ENCODE measurements at regions not wholly inside any gene's neighbourhood (a gene's known extent, or its start where the extent isn't known, plus 50 kb on each side); places are given as distances from the start of the nearest gene placed in this dataset.
"Not testable (repeated sequence)": the region's sequence is repeated elsewhere in the genome, so short reads cannot be mapped to it uniquely, and the experiment has no call there.

GRCh38 chr5:90224342-90224741 is 185.2 kb downstream of the CETN3 start:
- Histone ChIP-seq H3K27me3 (ENCODE audit: low read depth) (no peaks in the 10 kb centered on the region), H3K36me3 (no peaks in the 10 kb centered on the region), H3K4me1 (no peaks in the 10 kb centered on the region), H3K9me3 (replicated peaks) (no peaks in the 10 kb centered on the region), H3K4me3 (no peak overlapping the region), H3K27ac (replicated peaks) (no peak overlapping the region)
- no peak for TF ChIP-seq CTCF (IDR thresholded peaks at IDR 0.05; ENCODE audit: borderline replicate concordance)
- intact Hi-C loops (cut with micrococcal nuclease), result no loop called here
- no peak for DNase-seq

DNA sequence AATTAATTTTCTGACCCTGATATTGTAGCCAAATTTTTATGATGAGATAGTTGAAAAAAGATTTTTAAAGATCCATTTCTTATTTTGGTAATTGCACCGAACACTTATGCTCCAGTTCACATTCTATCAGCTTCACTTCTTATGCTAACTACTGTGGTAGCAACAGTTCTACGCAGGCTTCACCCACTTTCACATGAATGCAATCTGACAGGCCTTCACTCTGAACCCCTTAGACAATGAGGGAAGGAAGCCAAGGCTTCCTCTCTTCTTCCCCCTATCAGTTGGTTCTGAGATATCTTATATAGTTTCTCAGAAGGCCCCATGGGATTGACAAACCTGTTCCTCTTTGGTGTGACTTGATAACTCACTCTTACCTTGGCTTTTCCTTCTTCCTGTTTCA is 185.8 kb downstream of the CETN3 start:
- intact Hi-C loops (cut with micrococcal nuclease), result no loop called here
- H3K27me3 ChIP-seq (ENCODE audit: low read depth), result no peaks in the 10 kb centered on the region

DNA sequence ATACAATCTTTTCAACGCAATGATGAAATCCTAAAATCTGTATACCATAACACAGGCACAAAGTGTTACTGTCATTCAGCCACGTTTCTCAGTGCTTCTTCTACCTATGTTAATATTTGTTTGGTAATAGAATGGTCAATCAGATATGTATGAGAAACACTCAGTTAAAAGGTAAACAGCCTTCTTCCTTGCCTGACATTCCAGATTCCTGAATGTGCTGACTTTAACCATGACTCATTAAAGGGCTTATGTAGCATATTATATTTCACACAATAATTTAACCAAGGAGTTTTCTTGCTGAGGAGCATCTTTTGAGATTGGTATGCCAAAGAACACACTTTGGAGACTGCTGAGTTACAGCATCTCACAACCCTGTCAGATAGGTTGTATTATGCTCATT is 187.6 kb downstream of the CETN3 start:
- Histone ChIP-seq H3K27ac (replicated peaks) (no peak overlapping the region), H3K9me3 (replicated peaks) (peaks cover 13% of the 10 kb centered on the region), H3K36me3 (no peaks in the 10 kb centered on the region), H3K27me3 (ENCODE audit: low read depth) (no peaks in the 10 kb centered on the region), H3K4me1 (no peaks in the 10 kb centered on the region), H3K4me3 (no peak overlapping the region)
- TF ChIP-seq CTCF (IDR thresholded peaks at IDR 0.05; ENCODE audit: borderline replicate concordance), result no peak
- DNase-seq, result no peak
- intact Hi-C loops (cut with micrococcal nuclease), result no loop called here

More for the DNA sequence above, 185.8 kb downstream of the CETN3 start:
- no peak for DNase-seq
- no peak overlapping the region for H3K27ac ChIP-seq (replicated peaks)
- no peak overlapping the region for H3K4me3 ChIP-seq
- no peaks in the 10 kb centered on the region for H3K36me3 ChIP-seq
- no peaks in the 10 kb centered on the region for H3K4me1 ChIP-seq
- no peak for TF ChIP-seq CTCF (IDR thresholded peaks at IDR 0.05; ENCODE audit: borderline replicate concordance)
- no peaks in the 10 kb centered on the region for H3K9me3 ChIP-seq (replicated peaks)

DNA sequence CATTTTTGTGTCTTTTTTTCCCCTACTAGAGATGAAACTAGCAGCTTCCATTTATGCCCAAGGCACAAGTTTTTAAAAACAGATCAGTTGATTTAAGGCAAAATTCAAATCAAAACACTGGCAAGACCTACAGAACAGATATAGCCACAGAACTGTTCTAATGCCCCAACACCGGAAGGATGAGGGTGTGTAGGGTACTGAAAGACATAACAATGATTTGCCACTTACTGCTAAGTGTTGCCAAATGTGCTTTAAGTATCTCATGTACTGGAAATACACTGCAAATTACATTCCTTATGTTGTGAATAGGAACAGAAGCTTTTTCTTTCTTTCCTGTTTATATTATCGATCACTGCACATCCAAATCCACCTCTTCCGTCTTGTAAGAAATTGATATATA is 189.0 kb downstream of the CETN3 start:
- no peaks in the 10 kb centered on the region for H3K36me3 ChIP-seq
- H3K27ac ChIP-seq (replicated peaks), result peak overlapping the region; percentile 13
- DNase-seq, result no peak
- no peak for TF ChIP-seq CTCF (IDR thresholded peaks at IDR 0.05; ENCODE audit: borderline replicate concordance)
- no peaks in the 10 kb centered on the region for H3K27me3 ChIP-seq (ENCODE audit: low read depth)
- intact Hi-C loops (cut with micrococcal nuclease), result no loop called here
- H3K4me1 ChIP-seq, result no peaks in the 10 kb centered on the region
- H3K9me3 ChIP-seq (replicated peaks), result peaks cover 13% of the 10 kb centered on the region
- no peak overlapping the region for H3K4me3 ChIP-seq

DNA sequence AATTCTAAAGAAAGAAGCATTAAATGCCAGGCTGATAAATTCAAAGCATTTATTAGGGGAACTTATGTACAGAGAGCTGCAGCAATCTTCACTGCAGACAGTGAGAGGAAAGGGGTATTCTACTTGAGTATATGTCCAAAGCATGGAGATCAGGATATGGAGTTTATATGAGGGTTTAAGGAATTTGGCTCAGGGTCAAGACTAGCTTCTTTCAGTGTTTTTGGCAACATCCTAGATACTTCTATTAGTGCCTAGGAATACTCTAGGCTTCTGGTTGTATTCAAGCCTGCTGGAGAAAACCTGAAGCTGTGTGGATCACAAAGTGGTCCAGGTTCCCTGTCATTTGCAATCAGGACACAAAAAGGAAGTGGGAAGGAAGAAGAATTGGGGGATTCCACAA is 194.6 kb downstream of the CETN3 start:
- Histone ChIP-seq H3K36me3 (no peaks in the 10 kb centered on the region), H3K4me1 (no peaks in the 10 kb centered on the region), H3K4me3 (no peak overlapping the region), H3K27me3 (ENCODE audit: low read depth) (no peaks in the 10 kb centered on the region), H3K27ac (replicated peaks) (no peak overlapping the region), H3K9me3 (replicated peaks) (peaks cover 13% of the 10 kb centered on the region)
- no peak for TF ChIP-seq CTCF (IDR thresholded peaks at IDR 0.05; ENCODE audit: borderline replicate concordance)
- intact Hi-C loops (cut with micrococcal nuclease), result no loop called here
- DNase-seq, result no peak

DNA sequence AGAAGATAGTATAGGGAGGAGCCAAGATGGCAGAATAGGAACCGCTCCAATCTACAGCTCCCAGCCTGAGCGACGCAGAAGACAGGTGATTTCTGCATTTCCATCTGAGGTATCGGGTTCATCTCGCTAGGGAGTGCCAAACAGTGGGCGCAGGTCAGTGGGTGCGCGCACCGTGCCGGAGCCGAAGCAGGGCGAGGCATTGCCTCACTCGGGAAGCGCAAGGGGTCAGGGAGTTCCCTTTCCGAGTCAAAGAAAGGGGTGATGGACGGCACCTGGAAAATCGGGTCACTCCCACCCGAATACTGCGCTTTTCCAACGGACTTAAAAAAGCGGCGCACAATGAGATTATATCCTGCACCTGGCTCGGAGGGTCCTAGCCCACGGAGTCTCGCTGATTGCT is 201.2 kb downstream of the CETN3 start:
- H3K4me3 ChIP-seq; intact Hi-C loops (cut with micrococcal nuclease); H3K4me1 ChIP-seq; H3K27me3 ChIP-seq (ENCODE audit: low read depth); DNase-seq; H3K27ac ChIP-seq (replicated peaks); H3K36me3 ChIP-seq: not testable (repeated sequence)
- H3K9me3 ChIP-seq (replicated peaks), result peaks cover 25% of the 10 kb centered on the region

All from left ventricle myocardium inferior (tissue), 1 donor.